IPS-15b (cell line): ENCODE measurements at regions not wholly inside any gene's neighbourhood (a gene's known extent, or its start where the extent isn't known, plus 50 kb on each side); places are given as distances from the start of the nearest gene placed in this dataset.

Experiments used
- H3K27me3 ChIP-seq: one replicate; pipeline ENCODE4 v1.6.1; 2013; ENCODE audit warnings: low read length; ENCODE audit not compliant: control insufficient read depth, insufficient read depth
- H3K36me3 ChIP-seq: one replicate; pipeline ENCODE4 v1.6.1; 2013; ENCODE audit warnings: low read length; ENCODE audit not compliant: control insufficient read depth, insufficient read depth
- H3K4me1 ChIP-seq: one replicate; pipeline ENCODE4 v1.6.1; 2013; ENCODE audit warnings: mild to moderate bottlenecking, low read length; ENCODE audit not compliant: control insufficient read depth, insufficient read depth
- H3K4me3 ChIP-seq: one replicate; pipeline ENCODE4 v1.5.1; 2013; ENCODE audit warnings: low read depth, low read length
- H3K9ac ChIP-seq: one replicate; pipeline ENCODE4 v1.6.1; 2013; ENCODE audit warnings: low read depth, mild to moderate bottlenecking, low read length
- H3K9me3 ChIP-seq: one replicate; pipeline ENCODE4 v1.6.1; 2013; ENCODE audit warnings: mild to moderate bottlenecking, low read length; ENCODE audit not compliant: control insufficient read depth, insufficient read depth

GRCh38 chr2:222034058-222034457 lies 264.7 kb downstream of the PAX3 start:
- Histone ChIP-seq H3K27me3 (peaks cover 25% of the 10 kb centered on the region), H3K9me3 (no peaks in the 10 kb centered on the region), H3K4me1 (no peaks in the 10 kb centered on the region), H3K4me3 (no peak overlapping the region), H3K36me3 (no peaks in the 10 kb centered on the region), H3K9ac (no peak overlapping the region)

GRCh38 chr2:222033541-222033940 lies 265.3 kb downstream of the PAX3 start:
- Histone ChIP-seq H3K4me3 (no peak overlapping the region), H3K4me1 (no peaks in the 10 kb centered on the region), H3K36me3 (no peaks in the 10 kb centered on the region), H3K27me3 (peaks cover 25% of the 10 kb centered on the region), H3K9me3 (no peaks in the 10 kb centered on the region), H3K9ac (no peak overlapping the region)

GRCh38 chr2:222025881-222026271 lies 272.9 kb downstream of the PAX3 start:
- Histone ChIP-seq H3K27me3 (peaks cover 11% of the 10 kb centered on the region), H3K4me3 (peak overlapping the region; percentile 14), H3K9me3 (no peaks in the 10 kb centered on the region), H3K4me1 (peaks cover 9% of the 10 kb centered on the region), H3K9ac (no peak overlapping the region), H3K36me3 (no peaks in the 10 kb centered on the region)

GRCh38 chr2:222024932-222025880 lies 273.6 kb downstream of the PAX3 start:
- Histone ChIP-seq H3K27me3 (peaks cover 11% of the 10 kb centered on the region), H3K36me3 (no peaks in the 10 kb centered on the region), H3K9me3 (no peaks in the 10 kb centered on the region), H3K9ac (no peak overlapping the region), H3K4me3 (no peak overlapping the region), H3K4me1 (peaks cover 9% of the 10 kb centered on the region)

GRCh38 chr2:222017252-222017850 lies 281.4 kb downstream of the PAX3 start:
- Histone ChIP-seq H3K9ac (no peak overlapping the region), H3K27me3 (no peaks in the 10 kb centered on the region), H3K4me3 (no peak overlapping the region), H3K36me3 (no peaks in the 10 kb centered on the region), H3K9me3 (no peaks in the 10 kb centered on the region), H3K4me1 (no peaks in the 10 kb centered on the region)

GRCh38 chr2:222013889-222014288 lies 284.9 kb downstream of the PAX3 start:
- no peaks in the 10 kb centered on the region for H3K36me3 ChIP-seq
- H3K9me3 ChIP-seq = no peaks in the 10 kb centered on the region
- H3K27me3 ChIP-seq = no peaks in the 10 kb centered on the region
- no peaks in the 10 kb centered on the region for H3K4me1 ChIP-seq
- no peak overlapping the region for H3K9ac ChIP-seq
- no peak overlapping the region for H3K4me3 ChIP-seq

GRCh38 chr2:222000326-222000725 lies 298.5 kb downstream of the PAX3 start:
- no peak overlapping the region for H3K4me3 ChIP-seq
- no peak overlapping the region for H3K9ac ChIP-seq

GRCh38 chr2:221999717-222000116 lies 299.1 kb downstream of the PAX3 start:
- no peaks in the 10 kb centered on the region for H3K27me3 ChIP-seq
- no peak overlapping the region for H3K9ac ChIP-seq
- no peaks in the 10 kb centered on the region for H3K4me1 ChIP-seq
- no peak overlapping the region for H3K4me3 ChIP-seq
- no peaks in the 10 kb centered on the region for H3K9me3 ChIP-seq
- no peaks in the 10 kb centered on the region for H3K36me3 ChIP-seq

More at GRCh38 chr2:222000326-222000725, 298.5 kb downstream of the PAX3 start:
- Histone ChIP-seq H3K4me1 (no peaks in the 10 kb centered on the region), H3K9me3 (no peaks in the 10 kb centered on the region), H3K36me3 (no peaks in the 10 kb centered on the region), H3K27me3 (no peaks in the 10 kb centered on the region)

- Histone ChIP-seq H3K36me3 (no peaks in the 10 kb centered on the region), H3K4me1 (no peaks in the 10 kb centered on the region), H3K9me3 (no peaks in the 10 kb centered on the region), H3K9ac (no peak overlapping the region), H3K4me3 (no peak overlapping the region), H3K27me3 (no peaks in the 10 kb centered on the region)
These were observed 299.6 kb downstream of the PAX3 start for GRCh38 chr2:221999166-221999565.

- Histone ChIP-seq H3K9me3 (no peaks in the 10 kb centered on the region), H3K4me3 (no peak overlapping the region), H3K27me3 (no peaks in the 10 kb centered on the region), H3K9ac (no peak overlapping the region), H3K4me1 (no peaks in the 10 kb centered on the region), H3K36me3 (no peaks in the 10 kb centered on the region)
These were observed 301.1 kb downstream of the PAX3 start for GRCh38 chr2:221997683-221998082.

- H3K36me3 ChIP-seq = no peaks in the 10 kb centered on the region
- no peaks in the 10 kb centered on the region for H3K27me3 ChIP-seq
- no peak overlapping the region for H3K9ac ChIP-seq
- no peak overlapping the region for H3K4me3 ChIP-seq
- H3K9me3 ChIP-seq = no peaks in the 10 kb centered on the region
- H3K4me1 ChIP-seq = no peaks in the 10 kb centered on the region
These were observed 301.7 kb downstream of the PAX3 start for GRCh38 chr2:221997100-221997499.

- H3K4me3 ChIP-seq = no peak overlapping the region
- no peaks in the 10 kb centered on the region for H3K9me3 ChIP-seq
- no peaks in the 10 kb centered on the region for H3K27me3 ChIP-seq
- H3K36me3 ChIP-seq = no peaks in the 10 kb centered on the region
- no peak overlapping the region for H3K9ac ChIP-seq
- H3K4me1 ChIP-seq = no peaks in the 10 kb centered on the region
These were observed 303.9 kb downstream of the PAX3 start for GRCh38 chr2:221994926-221995325.
